CD14-positive monocyte (primary cell): ENCODE measurements at regions not wholly inside any gene's neighbourhood (a gene's known extent, or its start where the extent isn't known, plus 50 kb on each side); places are given as distances from the start of the nearest gene placed in this dataset.

ENCODE experiments used
- DNase-seq, 3 donors: peaks; one replicate each; pipeline ENCODE4 v3.0.0-alpha.2; 2011 to 2022
- H2AFZ ChIP-seq: 2 replicates; pipeline ENCODE4 v1.6.0; 2012; ENCODE audit warnings: mild to moderate bottlenecking, low read depth, low read length, inconsistent platforms; ENCODE audit not compliant: insufficient read depth, poor library complexity, severe bottlenecking
- H3K27ac ChIP-seq, 2 donors: 1 replicate in 1 of 2; 2 replicates in 1 of 2; pipeline ENCODE4 v1.5.1; 2012 to 2013; ENCODE audit warnings: low read length in 2 of 2, control low read depth in 1 of 2, inconsistent platforms in 1 of 2, low read depth in 1 of 2, mild to moderate bottlenecking in 1 of 2
- H3K27me3 ChIP-seq, 2 donors: one replicate each; pipeline versions ENCODE4 v1.6.0 to v1.6.1; 2011 to 2013; ENCODE audit warnings: low read length in 2 of 2; ENCODE audit not compliant: control insufficient read depth in 2 of 2, insufficient read depth in 2 of 2
- H3K36me3 ChIP-seq, 2 donors: replicated peaks in 1 of 2; 1 replicate in 1 of 2; 2 replicates in 1 of 2; pipeline versions ENCODE4 v1.5.1 to v1.6.1; 2012 to 2013; ENCODE audit warnings: low read length in 2 of 2, control low read depth in 1 of 2, inconsistent platforms in 1 of 2, mild to moderate bottlenecking in 1 of 2; ENCODE audit not compliant: insufficient read depth in 2 of 2, control insufficient read depth in 1 of 2
- H3K4me1 ChIP-seq, 2 donors: 1 replicate in 1 of 2; 2 replicates in 1 of 2; pipeline versions ENCODE4 v1.5.1 to v1.6.1; 2012 to 2013; ENCODE audit warnings: low read length in 2 of 2, control low read depth in 1 of 2, inconsistent platforms in 1 of 2, mild to moderate bottlenecking in 1 of 2, moderate library complexity in 1 of 2; ENCODE audit not compliant: insufficient read depth in 2 of 2, control insufficient read depth in 1 of 2
- H3K4me2 ChIP-seq: replicated peaks from 2 replicates; pipeline ENCODE3; 2012; ENCODE audit warnings: low read length, moderate library complexity, mild to moderate bottlenecking; ENCODE audit not compliant: poor library complexity, severe bottlenecking; ENCODE audit errors: extremely low read depth
- H3K4me3 ChIP-seq, 3 experiments: fragments of 200-600 bp in 1 of 3; sonication (generic) in 1 of 3; replicated peaks in 1 of 3; 1 replicate in 2 of 3; 2 replicates in 1 of 3; pipeline ENCODE4 v1.5.1; 2011 to 2013; ENCODE audit warnings: low read length in 3 of 3, mild to moderate bottlenecking in 3 of 3, control low read depth in 2 of 3, low read depth in 2 of 3, inconsistent platforms in 1 of 3, moderate library complexity in 1 of 3
- H3K79me2 ChIP-seq: 2 replicates; pipeline ENCODE4 v1.6.0; 2012; ENCODE audit warnings: mild to moderate bottlenecking, control low read depth, inconsistent platforms, low read length, moderate library complexity; ENCODE audit not compliant: insufficient read depth
- H3K9ac ChIP-seq: 2 replicates; pipeline ENCODE4 v1.6.0; 2017; ENCODE audit warnings: low read length, mild to moderate bottlenecking; ENCODE audit not compliant: insufficient read depth, poor library complexity, severe bottlenecking
- H3K9me3 ChIP-seq, 2 donors: replicated peaks in 1 of 2; 1 replicate in 1 of 2; 2 replicates in 1 of 2; pipeline versions ENCODE4 v1.5.1 to v1.6.1; 2012 to 2013; ENCODE audit warnings: low read length in 2 of 2, control low read depth in 1 of 2; ENCODE audit not compliant: control insufficient read depth in 1 of 2, insufficient read depth in 1 of 2
- H4K20me1 ChIP-seq: 2 replicates; pipeline ENCODE4 v1.6.0; 2012; ENCODE audit warnings: mild to moderate bottlenecking, low read length, control low read depth, moderate library complexity; ENCODE audit not compliant: insufficient read depth
- H3K27ac Mint-ChIP-seq, 7 donors: one replicate each; pipeline ENCODE4 v1.8.0; 2020; ENCODE audit warnings: mild to moderate bottlenecking in 7 of 7, mixed read lengths in 7 of 7, moderate library complexity in 6 of 7, inconsistent platforms in 2 of 7
- H3K27me3 Mint-ChIP-seq, 3 donors: one replicate each; pipeline ENCODE4 v1.8.0; 2021 to 2022; ENCODE audit warnings: low read depth in 3 of 3, mild to moderate bottlenecking in 3 of 3, mixed read lengths in 3 of 3, moderate library complexity in 3 of 3, inconsistent platforms in 1 of 3
- H3K36me3 Mint-ChIP-seq, 2 donors: one replicate each; pipeline ENCODE4 v1.8.0; 2020; ENCODE audit warnings: mixed read lengths in 2 of 2, inconsistent platforms in 1 of 2, mild to moderate bottlenecking in 1 of 2
- H3K4me1 Mint-ChIP-seq: one replicate; pipeline ENCODE4 v1.8.0; 2020; ENCODE audit warnings: mild to moderate bottlenecking, mixed read lengths
- H3K4me3 Mint-ChIP-seq, 2 donors: one replicate each; pipeline ENCODE4 v1.8.0; 2020; ENCODE audit warnings: mild to moderate bottlenecking in 2 of 2, mixed read lengths in 2 of 2, moderate library complexity in 1 of 2
- H3K9me3 Mint-ChIP-seq, 7 donors: one replicate each; pipeline ENCODE4 v1.8.0; 2020 to 2022; ENCODE audit warnings: mixed read lengths in 7 of 7, mild to moderate bottlenecking in 6 of 7, moderate library complexity in 6 of 7, inconsistent platforms in 2 of 7
- WGBS: methylation state at CpG from one replicate; pipeline ENCODE4 v1.1.5; 2013; ENCODE audit warnings: missing lambda C conversion rate; ENCODE audit not compliant: insufficient coverage; 5-methylcytosine and 5-hydroxymethylcytosine counted together
- intact Hi-C, 2 donors: fragments of 100-400 bp; cut with micrococcal nuclease; formaldehyde crosslinking; loops; one replicate each; pipeline versions ENCODE4 v1.15.0 to v1.15.1; 2023
- TF ChIP-seq, protein P1 (sequence below): fragments of 200-600 bp; IDR thresholded peaks from one replicate; pipeline ENCODE4 v1.8.0; 2022; ENCODE audit warnings: antibody characterized with exemption, mild to moderate bottlenecking

DNA sequence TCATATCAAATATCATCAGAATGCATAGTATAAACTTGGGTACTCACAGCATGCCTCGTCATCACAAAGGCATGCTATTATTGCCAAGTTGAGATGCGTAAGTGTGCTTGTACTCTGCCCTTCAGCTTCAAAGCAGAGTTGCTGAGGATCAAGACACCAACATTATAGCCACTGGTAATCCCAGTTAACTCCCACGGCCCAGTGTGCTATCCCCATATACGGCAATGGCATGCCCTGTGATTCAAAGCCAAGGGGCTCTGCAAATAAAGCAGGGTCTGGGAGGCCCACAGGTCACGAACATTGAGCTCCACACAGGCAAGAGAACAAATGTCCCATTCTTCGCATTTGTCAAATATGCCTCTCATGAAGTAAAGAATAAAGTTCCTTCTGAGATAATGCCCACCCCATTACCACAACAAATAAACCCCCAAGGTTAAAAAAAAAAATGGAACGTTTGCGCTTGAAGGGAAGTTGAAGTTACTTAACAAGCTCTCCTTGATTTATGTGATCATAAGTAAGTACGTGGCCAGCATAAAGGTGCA, 298.1 kb upstream of the NECTIN3 start:
- Histone ChIP-seq H3K4me2 (no peak overlapping the region), H4K20me1 (no peaks in the 10 kb centered on the region), H3K9me3 (peaks cover 4 to 8% of the 10 kb centered on the region in 2 donors), H2AFZ (no peak overlapping the region), H3K79me2 (no peaks in the 10 kb centered on the region), H3K4me1 (no peaks in the 10 kb centered on the region), H3K27ac (no peak overlapping the region), H3K4me3 (no peak overlapping the region), H3K27me3 (no peaks in the 10 kb centered on the region), H3K36me3 (no peaks in the 10 kb centered on the region), H3K9ac (no peak overlapping the region)
- TF ChIP-seq, protein P1, sequence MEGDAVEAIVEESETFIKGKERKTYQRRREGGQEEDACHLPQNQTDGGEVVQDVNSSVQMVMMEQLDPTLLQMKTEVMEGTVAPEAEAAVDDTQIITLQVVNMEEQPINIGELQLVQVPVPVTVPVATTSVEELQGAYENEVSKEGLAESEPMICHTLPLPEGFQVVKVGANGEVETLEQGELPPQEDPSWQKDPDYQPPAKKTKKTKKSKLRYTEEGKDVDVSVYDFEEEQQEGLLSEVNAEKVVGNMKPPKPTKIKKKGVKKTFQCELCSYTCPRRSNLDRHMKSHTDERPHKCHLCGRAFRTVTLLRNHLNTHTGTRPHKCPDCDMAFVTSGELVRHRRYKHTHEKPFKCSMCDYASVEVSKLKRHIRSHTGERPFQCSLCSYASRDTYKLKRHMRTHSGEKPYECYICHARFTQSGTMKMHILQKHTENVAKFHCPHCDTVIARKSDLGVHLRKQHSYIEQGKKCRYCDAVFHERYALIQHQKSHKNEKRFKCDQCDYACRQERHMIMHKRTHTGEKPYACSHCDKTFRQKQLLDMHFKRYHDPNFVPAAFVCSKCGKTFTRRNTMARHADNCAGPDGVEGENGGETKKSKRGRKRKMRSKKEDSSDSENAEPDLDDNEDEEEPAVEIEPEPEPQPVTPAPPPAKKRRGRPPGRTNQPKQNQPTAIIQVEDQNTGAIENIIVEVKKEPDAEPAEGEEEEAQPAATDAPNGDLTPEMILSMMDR: no peak
- no peak overlapping the region for H3K27ac Mint-ChIP-seq
- intact Hi-C loops: no loop called here
- WGBS: 86% methylated on average over 5 of the region's 9 CpGs
- no peaks in the 10 kb centered on the region for H3K4me1 Mint-ChIP-seq
- H3K4me3 Mint-ChIP-seq: no peak overlapping the region
- no peaks in the 10 kb centered on the region for H3K27me3 Mint-ChIP-seq
- H3K36me3 Mint-ChIP-seq: no peaks in the 10 kb centered on the region
- no peak for DNase-seq
- H3K9me3 Mint-ChIP-seq: peaks cover 0 to 5% (median 2%) of the 10 kb centered on the region in 7 donors

- H3K27ac Mint-ChIP-seq: no peak overlapping the region
- no peaks in the 10 kb centered on the region for H3K36me3 Mint-ChIP-seq
- no peaks in the 10 kb centered on the region for H3K36me3 ChIP-seq
- no peak overlapping the region for H3K9ac ChIP-seq
- H3K9me3 ChIP-seq: peaks cover 0 to 4% of the 10 kb centered on the region in 2 donors
- peaks cover 0 to 2% (median 0%) of the 10 kb centered on the region in 7 donors for H3K9me3 Mint-ChIP-seq
- no peak overlapping the region for H2AFZ ChIP-seq
- H4K20me1 ChIP-seq: no peaks in the 10 kb centered on the region
- no peaks in the 10 kb centered on the region for H3K4me1 ChIP-seq
- no peak overlapping the region for H3K4me3 ChIP-seq
- no peak overlapping the region for H3K4me2 ChIP-seq
- intact Hi-C loops: no loop called here
- TF ChIP-seq, protein P1: no peak
- H3K27me3 Mint-ChIP-seq: no peaks in the 10 kb centered on the region
- 100% methylated on average over 1 of the region's 7 CpGs for WGBS
- no peaks in the 10 kb centered on the region for H3K27me3 ChIP-seq
- no peak for DNase-seq
- H3K79me2 ChIP-seq: no peaks in the 10 kb centered on the region
- no peak overlapping the region for H3K27ac ChIP-seq
- H3K4me3 Mint-ChIP-seq: no peak overlapping the region
- no peaks in the 10 kb centered on the region for H3K4me1 Mint-ChIP-seq
Observed at GRCh38 chr3:110774496-110775265, 296.9 kb upstream of the NECTIN3 start.
